ENCODE measurements at regions not wholly inside any gene's neighbourhood (a gene's known extent, or its start where the extent isn't known, plus 50 kb on each side); places are given as distances from the start of the nearest gene placed in this dataset.

DNA sequence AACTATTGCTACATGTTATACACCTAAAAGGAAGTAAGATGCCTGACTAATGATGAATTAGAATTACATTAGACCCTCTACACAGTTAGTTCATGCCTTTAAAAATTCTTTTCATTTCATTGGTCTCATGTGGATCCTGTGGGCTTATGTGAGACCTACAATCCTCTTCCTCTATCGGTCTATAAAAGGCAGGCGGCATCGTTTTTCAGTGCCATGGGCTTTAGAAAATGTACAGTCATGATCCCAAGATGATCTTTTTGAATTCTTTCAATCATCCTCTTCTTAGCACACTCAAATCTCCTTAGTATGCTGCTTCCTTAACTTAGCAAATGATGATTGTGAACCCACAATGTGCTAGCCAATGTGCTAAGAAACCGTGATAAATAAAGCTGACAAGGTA lies 193.9 kb downstream of the ZNF608 start:
- no peak for DNase-seq (ENCODE audit: low spot score)
- H3K9me3 ChIP-seq (ENCODE audit: control insufficient read depth in 4 of 4, low read length in 3 of 4) = no peaks in the 10 kb centered on the region
- WGBS = 96% methylated on average over 4 of the region's 4 CpGs

More for the DNA sequence above, 193.9 kb downstream of the ZNF608 start:
- Histone ChIP-seq H3K4me3 (ENCODE audit: low read depth in 1 of 3, low read length in 3 of 3) (no peak overlapping the region), H3K27ac (ENCODE audit: low read depth in 1 of 2, low read length in 2 of 2) (no peak overlapping the region), H3K4me1 (ENCODE audit: control insufficient read depth in 4 of 4, insufficient read depth in 4 of 4, low read length in 3 of 4) (no peaks in the 10 kb centered on the region), H3K9ac (ENCODE audit: low read depth in 1 of 2, low read length in 2 of 2) (no peak overlapping the region), H3K27me3 (ENCODE audit: control insufficient read depth in 4 of 4, insufficient read depth in 4 of 4, low read length in 3 of 4) (no peaks in the 10 kb centered on the region), H3K36me3 (ENCODE audit: control insufficient read depth in 4 of 4, insufficient read depth in 3 of 4, low read depth in 1 of 4, low read length in 3 of 4) (no peaks in the 10 kb centered on the region)
- TF ChIP-seq RXRA (IDR thresholded peaks at IDR 0.05) (no peak), FOXA1 (IDR thresholded peaks at IDR 0.05) (no peak), MAX (IDR thresholded peaks at IDR 0.05) (no peak), GABPA (IDR thresholded peaks at IDR 0.05 in 1 of 2, conservative IDR thresholded peaks at IDR 0.05 in 1 of 2) (no peak), ATF3 (IDR thresholded peaks at IDR 0.05) (no peak), JUND (IDR thresholded peaks at IDR 0.05) (no peak), TAF1 (conservative IDR thresholded peaks at IDR 0.05) (no peak), EGR1 (IDR thresholded peaks at IDR 0.05; ENCODE audit: low read depth in 2 of 2) (no peak), YY1 (IDR thresholded peaks at IDR 0.05) (no peak), RAD21 (IDR thresholded peaks at IDR 0.05) (no peak), SP1 (IDR thresholded peaks at IDR 0.05) (no peak), ZBTB33 (IDR thresholded peaks at IDR 0.05) (no peak), FOXA2 (IDR thresholded peaks at IDR 0.05) (no peak), NR2F2 (IDR thresholded peaks at IDR 0.05) (no peak), HNF4G (IDR thresholded peaks at IDR 0.05) (no peak), HNF4A (conservative IDR thresholded peaks at IDR 0.05) (no peak)
- TF ChIP-seq, protein P1, sequence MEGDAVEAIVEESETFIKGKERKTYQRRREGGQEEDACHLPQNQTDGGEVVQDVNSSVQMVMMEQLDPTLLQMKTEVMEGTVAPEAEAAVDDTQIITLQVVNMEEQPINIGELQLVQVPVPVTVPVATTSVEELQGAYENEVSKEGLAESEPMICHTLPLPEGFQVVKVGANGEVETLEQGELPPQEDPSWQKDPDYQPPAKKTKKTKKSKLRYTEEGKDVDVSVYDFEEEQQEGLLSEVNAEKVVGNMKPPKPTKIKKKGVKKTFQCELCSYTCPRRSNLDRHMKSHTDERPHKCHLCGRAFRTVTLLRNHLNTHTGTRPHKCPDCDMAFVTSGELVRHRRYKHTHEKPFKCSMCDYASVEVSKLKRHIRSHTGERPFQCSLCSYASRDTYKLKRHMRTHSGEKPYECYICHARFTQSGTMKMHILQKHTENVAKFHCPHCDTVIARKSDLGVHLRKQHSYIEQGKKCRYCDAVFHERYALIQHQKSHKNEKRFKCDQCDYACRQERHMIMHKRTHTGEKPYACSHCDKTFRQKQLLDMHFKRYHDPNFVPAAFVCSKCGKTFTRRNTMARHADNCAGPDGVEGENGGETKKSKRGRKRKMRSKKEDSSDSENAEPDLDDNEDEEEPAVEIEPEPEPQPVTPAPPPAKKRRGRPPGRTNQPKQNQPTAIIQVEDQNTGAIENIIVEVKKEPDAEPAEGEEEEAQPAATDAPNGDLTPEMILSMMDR (IDR thresholded peaks at IDR 0.05; ENCODE audit: low read depth, low read length, missing input control) = no peak
- TF ChIP-seq, protein P2, sequence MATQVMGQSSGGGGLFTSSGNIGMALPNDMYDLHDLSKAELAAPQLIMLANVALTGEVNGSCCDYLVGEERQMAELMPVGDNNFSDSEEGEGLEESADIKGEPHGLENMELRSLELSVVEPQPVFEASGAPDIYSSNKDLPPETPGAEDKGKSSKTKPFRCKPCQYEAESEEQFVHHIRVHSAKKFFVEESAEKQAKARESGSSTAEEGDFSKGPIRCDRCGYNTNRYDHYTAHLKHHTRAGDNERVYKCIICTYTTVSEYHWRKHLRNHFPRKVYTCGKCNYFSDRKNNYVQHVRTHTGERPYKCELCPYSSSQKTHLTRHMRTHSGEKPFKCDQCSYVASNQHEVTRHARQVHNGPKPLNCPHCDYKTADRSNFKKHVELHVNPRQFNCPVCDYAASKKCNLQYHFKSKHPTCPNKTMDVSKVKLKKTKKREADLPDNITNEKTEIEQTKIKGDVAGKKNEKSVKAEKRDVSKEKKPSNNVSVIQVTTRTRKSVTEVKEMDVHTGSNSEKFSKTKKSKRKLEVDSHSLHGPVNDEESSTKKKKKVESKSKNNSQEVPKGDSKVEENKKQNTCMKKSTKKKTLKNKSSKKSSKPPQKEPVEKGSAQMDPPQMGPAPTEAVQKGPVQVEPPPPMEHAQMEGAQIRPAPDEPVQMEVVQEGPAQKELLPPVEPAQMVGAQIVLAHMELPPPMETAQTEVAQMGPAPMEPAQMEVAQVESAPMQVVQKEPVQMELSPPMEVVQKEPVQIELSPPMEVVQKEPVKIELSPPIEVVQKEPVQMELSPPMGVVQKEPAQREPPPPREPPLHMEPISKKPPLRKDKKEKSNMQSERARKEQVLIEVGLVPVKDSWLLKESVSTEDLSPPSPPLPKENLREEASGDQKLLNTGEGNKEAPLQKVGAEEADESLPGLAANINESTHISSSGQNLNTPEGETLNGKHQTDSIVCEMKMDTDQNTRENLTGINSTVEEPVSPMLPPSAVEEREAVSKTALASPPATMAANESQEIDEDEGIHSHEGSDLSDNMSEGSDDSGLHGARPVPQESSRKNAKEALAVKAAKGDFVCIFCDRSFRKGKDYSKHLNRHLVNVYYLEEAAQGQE (IDR thresholded peaks at IDR 0.05) = no peak
